Neuronal stem cell (in vitro differentiated cells): ENCODE measurements at regions not wholly inside any gene's neighbourhood (a gene's known extent, or its start where the extent isn't known, plus 50 kb on each side); places are given as distances from the start of the nearest gene placed in this dataset.
"Not testable (repeated sequence)": the region's sequence is repeated elsewhere in the genome, so short reads cannot be mapped to it uniquely, and the experiment has no call there.

Experiments used
- DNase-seq: peaks from one replicate; pipeline ENCODE4 v3.0.0-alpha.2; 2013; ENCODE audit warnings: low spot score
- H2AFZ ChIP-seq: one replicate; pipeline ENCODE4 v1.6.1; 2013; ENCODE audit warnings: mild to moderate bottlenecking, low read length, inconsistent platforms
- H2AK5ac ChIP-seq: 2 replicates; pipeline ENCODE4 v1.6.1; 2013; ENCODE audit warnings: low read depth, mild to moderate bottlenecking, inconsistent platforms, low read length, moderate library complexity, mixed read lengths
- H2BK120ac ChIP-seq: 2 replicates; pipeline ENCODE4 v1.6.1; 2013; ENCODE audit warnings: low read depth, mild to moderate bottlenecking, inconsistent platforms, low read length, moderate library complexity, mixed read lengths
- H2BK12ac ChIP-seq: one replicate; pipeline ENCODE4 v1.6.1; 2013; ENCODE audit warnings: low read length, inconsistent platforms
- H2BK15ac ChIP-seq: 2 replicates; pipeline ENCODE4 v1.6.1; 2013; ENCODE audit warnings: mild to moderate bottlenecking, low read length, inconsistent platforms, mixed read lengths
- H2BK5ac ChIP-seq: one replicate; pipeline ENCODE4 v1.6.1; 2013; ENCODE audit warnings: inconsistent platforms, mild to moderate bottlenecking, low read length, moderate library complexity
- H3K14ac ChIP-seq: one replicate; pipeline ENCODE4 v1.6.1; 2013; ENCODE audit warnings: low read length, inconsistent platforms
- H3K18ac ChIP-seq: 2 replicates; pipeline ENCODE4 v1.6.1; 2013; ENCODE audit warnings: low read length, inconsistent platforms
- H3K23ac ChIP-seq: 2 replicates; pipeline ENCODE4 v1.6.1; 2013; ENCODE audit warnings: low read depth, mild to moderate bottlenecking, mixed read lengths, low read length, inconsistent platforms; ENCODE audit not compliant: poor library complexity
- H3K27ac ChIP-seq: replicated peaks from 3 replicates; pipeline ENCODE4 v1.5.1; 2013; ENCODE audit warnings: low read length, inconsistent platforms
- H3K27me3 ChIP-seq, 3 experiments: 2 replicates each; pipeline ENCODE4 v1.6.1; 2013; ENCODE audit warnings: low read length in 3 of 3, mild to moderate bottlenecking in 2 of 3, inconsistent platforms in 1 of 3, low read depth in 1 of 3, mixed read lengths in 1 of 3, moderate library complexity in 1 of 3; ENCODE audit not compliant: control insufficient read depth in 3 of 3, insufficient read depth in 3 of 3
- H3K36me3 ChIP-seq, 2 donors: replicated peaks in 1 of 2; 2 replicates each; pipeline ENCODE4 v1.6.1; 2013; ENCODE audit warnings: low read length in 2 of 2; ENCODE audit not compliant: control insufficient read depth in 2 of 2, insufficient read depth in 2 of 2
- H3K4ac ChIP-seq: 2 replicates; pipeline ENCODE4 v1.6.1; 2013; ENCODE audit warnings: inconsistent platforms, mild to moderate bottlenecking, low read length, moderate library complexity
- H3K4me1 ChIP-seq, 2 donors: 1 replicate in 1 of 2; 2 replicates in 1 of 2; pipeline ENCODE4 v1.6.1; 2013; ENCODE audit warnings: low read length in 2 of 2, low read depth in 1 of 2; ENCODE audit not compliant: control insufficient read depth in 2 of 2, insufficient read depth in 1 of 2
- H3K4me2 ChIP-seq: one replicate; pipeline ENCODE4 v1.6.1; 2013; ENCODE audit warnings: mild to moderate bottlenecking, low read length, inconsistent platforms; ENCODE audit not compliant: insufficient read depth, poor library complexity, severe bottlenecking
- H3K4me3 ChIP-seq, 2 donors: 2 replicates each; pipeline ENCODE4 v1.5.1; 2013; ENCODE audit warnings: low read length in 2 of 2, mild to moderate bottlenecking in 2 of 2, inconsistent platforms in 1 of 2, moderate library complexity in 1 of 2
- H3K79me1 ChIP-seq: one replicate; pipeline ENCODE4 v1.6.1; 2013; ENCODE audit warnings: low read depth, mild to moderate bottlenecking, inconsistent platforms, low read length, moderate library complexity
- H3K9ac ChIP-seq: one replicate; pipeline ENCODE4 v1.6.1; 2013; ENCODE audit warnings: mild to moderate bottlenecking, low read depth, low read length, inconsistent platforms; ENCODE audit not compliant: poor library complexity
- H3K9me3 ChIP-seq, 2 donors: replicated peaks in 1 of 2; 2 replicates each; pipeline versions ENCODE3 to v1.6.1; 2013; ENCODE audit warnings: low read length in 2 of 2, mild to moderate bottlenecking in 2 of 2, inconsistent platforms in 1 of 2, low read depth in 1 of 2, mixed read lengths in 1 of 2, moderate library complexity in 1 of 2; ENCODE audit not compliant: control insufficient read depth in 2 of 2, insufficient read depth in 1 of 2
- H4K8ac ChIP-seq: one replicate; pipeline ENCODE4 v1.6.1; 2013; ENCODE audit warnings: low read depth, mild to moderate bottlenecking, inconsistent platforms, low read length, moderate library complexity
- H4K91ac ChIP-seq: one replicate; pipeline ENCODE4 v1.6.1; 2013; ENCODE audit warnings: low read length, low read depth, mild to moderate bottlenecking, inconsistent platforms; ENCODE audit not compliant: poor library complexity
- WGBS, 2 donors: extraction: QIAGEN DNeasy Blood & Tissue Kit; methylation state at CpG; one replicate each; pipeline ENCODE4 v1.1.7; 2013; ENCODE audit warnings: missing lambda C conversion rate in 2 of 2, mixed read lengths in 1 of 2; ENCODE audit not compliant: insufficient read length in 2 of 2, insufficient replicate concordance in 1 of 2; ENCODE audit errors: extremely low coverage in 2 of 2; 5-methylcytosine and 5-hydroxymethylcytosine counted together

DNA sequence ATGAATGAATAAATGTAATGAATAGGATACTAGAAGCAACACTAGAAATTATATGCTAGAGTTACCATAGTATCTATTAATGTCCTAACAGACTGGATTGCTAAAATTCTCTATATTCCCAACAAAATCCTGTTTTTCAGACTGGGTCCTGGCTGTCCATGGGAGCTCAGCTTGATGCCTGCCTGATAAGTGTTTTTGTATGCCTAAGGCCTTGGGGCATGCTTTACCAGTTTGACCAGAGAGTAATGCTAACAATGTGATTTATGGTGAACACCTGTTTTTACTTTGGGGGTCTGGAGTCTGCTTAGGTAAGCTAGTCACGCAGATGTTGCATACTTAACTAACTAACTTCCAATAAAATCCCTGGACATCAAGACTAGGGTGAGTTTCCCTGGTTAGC, 318.8 kb upstream of the DEPDC1 start:
- no peak for DNase-seq
- no peak overlapping the region for H2AFZ ChIP-seq
- no peak overlapping the region for H3K18ac ChIP-seq
- no peaks in the 10 kb centered on the region for H3K36me3 ChIP-seq
- no peak overlapping the region for H3K27ac ChIP-seq
- no peak overlapping the region for H4K8ac ChIP-seq
- H3K9me3 ChIP-seq: no peaks in the 10 kb centered on the region
- no peak overlapping the region for H4K91ac ChIP-seq
- WGBS, 2 donors: no CpG with 5 or more reads among the region's 1 CpG
- H3K4ac ChIP-seq: no peak overlapping the region
- H2AK5ac ChIP-seq: no peak overlapping the region
- peaks cover 0 to 2% of the 10 kb centered on the region in 2 donors for H3K4me1 ChIP-seq
- no peaks in the 10 kb centered on the region for H3K79me1 ChIP-seq
- H2BK120ac ChIP-seq: no peak overlapping the region
- no peaks in the 10 kb centered on the region for H3K27me3 ChIP-seq
- H3K4me2 ChIP-seq: no peak overlapping the region
- H3K4me3 ChIP-seq: no peak overlapping the region
- no peak overlapping the region for H2BK5ac ChIP-seq
- H3K9ac ChIP-seq: no peak overlapping the region
- H2BK15ac ChIP-seq: no peak overlapping the region
- no peak overlapping the region for H3K14ac ChIP-seq
- no peak overlapping the region for H2BK12ac ChIP-seq
- no peak overlapping the region for H3K23ac ChIP-seq

DNA sequence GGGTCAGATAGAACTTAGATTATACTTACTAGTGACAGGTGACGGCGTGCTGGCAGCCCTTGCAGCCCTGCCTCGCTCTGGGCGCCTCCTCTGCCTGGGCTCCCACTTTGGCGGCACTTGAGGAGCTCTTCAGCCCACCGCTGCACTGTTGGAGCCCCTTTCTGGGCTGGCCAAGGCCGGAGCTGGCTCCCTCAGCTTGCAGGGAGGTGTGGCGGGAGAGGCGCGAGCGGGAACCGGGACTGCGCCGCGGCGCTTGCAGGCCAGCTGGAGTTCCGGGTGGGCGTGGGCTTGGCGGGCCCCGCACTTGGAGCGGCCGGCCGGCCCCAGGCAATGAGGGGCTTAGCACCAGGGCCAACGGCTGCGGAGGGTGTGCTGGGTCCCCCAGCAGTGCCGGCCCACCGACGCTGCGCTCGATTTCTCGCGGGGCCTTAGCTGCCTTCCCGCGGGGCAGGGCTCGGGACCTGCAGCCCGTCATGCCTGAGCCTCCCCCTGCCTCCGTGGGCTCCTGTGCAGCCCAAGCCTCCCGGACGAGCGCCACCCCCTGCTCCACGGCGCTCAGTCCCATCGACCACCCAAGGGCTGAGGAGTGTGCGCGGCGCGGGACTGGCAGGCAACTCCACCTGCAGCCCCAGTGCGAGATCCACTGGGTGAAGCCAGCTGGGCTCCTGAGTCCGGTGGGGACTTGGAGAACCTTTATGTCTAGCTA, 320.8 kb upstream of the DEPDC1 start:
- not testable (repeated sequence) for H2BK120ac ChIP-seq, H3K4me3 ChIP-seq, H3K18ac ChIP-seq, H3K36me3 ChIP-seq, H3K14ac ChIP-seq, H3K9ac ChIP-seq, H3K9me3 ChIP-seq, H3K4ac ChIP-seq, H3K23ac ChIP-seq, H4K8ac ChIP-seq, H3K4me2 ChIP-seq, H2AK5ac ChIP-seq, H3K4me1 ChIP-seq, H3K79me1 ChIP-seq, H2BK15ac ChIP-seq, H4K91ac ChIP-seq, DNase-seq, H2AFZ ChIP-seq, H2BK5ac ChIP-seq, H3K27me3 ChIP-seq, H3K27ac ChIP-seq
- peak overlapping the region; percentile 54 for H2BK12ac ChIP-seq
- WGBS, 2 donors: no CpG with 5 or more reads among the region's 49 CpGs

DNA sequence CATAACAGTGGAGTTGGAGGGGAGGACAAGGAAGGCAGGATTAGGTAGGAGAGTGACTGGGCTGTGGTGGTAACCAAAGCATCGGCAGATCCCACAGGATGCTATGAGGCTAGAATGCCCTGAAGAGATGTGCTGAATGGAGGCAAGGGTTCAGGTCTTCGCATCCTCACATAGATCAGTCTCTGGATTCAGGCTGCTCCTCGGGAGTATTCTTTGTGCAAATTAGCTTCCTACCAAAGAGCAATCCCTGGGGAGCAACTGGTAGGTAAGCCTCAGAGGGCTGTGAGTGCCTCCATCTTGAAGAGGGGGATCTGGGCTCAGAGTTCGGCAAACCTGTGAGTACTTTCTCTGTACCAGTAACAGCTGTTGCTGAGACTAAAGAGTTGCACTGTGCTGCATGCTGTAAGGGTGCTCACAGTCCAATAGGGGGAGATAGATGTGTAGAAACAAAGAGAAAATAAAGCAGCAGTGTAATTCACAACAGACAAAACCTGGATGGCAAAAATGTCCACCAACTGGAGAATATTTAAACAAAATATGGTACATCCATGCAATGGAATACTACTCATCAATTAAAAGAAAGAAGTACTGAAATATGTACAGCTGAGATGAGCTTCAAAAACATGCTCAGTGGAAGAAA, 322.4 kb upstream of the DEPDC1 start:
- H2BK5ac ChIP-seq: no peak overlapping the region
- no peaks in the 10 kb centered on the region for H3K27me3 ChIP-seq
- no peak for DNase-seq
- no peak overlapping the region for H3K18ac ChIP-seq
- no peak overlapping the region for H2AK5ac ChIP-seq
- no CpG with 5 or more reads among the region's 4 CpGs for WGBS, 2 donors
- H2BK15ac ChIP-seq: no peak overlapping the region
- peaks cover 0 to 2% of the 10 kb centered on the region in 2 donors for H3K4me1 ChIP-seq
- H2BK12ac ChIP-seq: no peak overlapping the region
- no peak overlapping the region for H3K23ac ChIP-seq
- no peaks in the 10 kb centered on the region for H3K36me3 ChIP-seq
- no peak overlapping the region for H4K91ac ChIP-seq
- no peak overlapping the region for H3K27ac ChIP-seq
- no peak overlapping the region for H3K4me3 ChIP-seq
- no peak overlapping the region for H2BK120ac ChIP-seq
- no peak overlapping the region for H3K9ac ChIP-seq
- H3K14ac ChIP-seq: no peak overlapping the region
- no peak overlapping the region for H3K4ac ChIP-seq
- no peaks in the 10 kb centered on the region for H3K79me1 ChIP-seq
- H3K4me2 ChIP-seq: no peak overlapping the region
- H4K8ac ChIP-seq: no peak overlapping the region
- peaks cover 0 to 3% of the 10 kb centered on the region in 2 donors for H3K9me3 ChIP-seq
- H2AFZ ChIP-seq: peak overlapping the region; percentile 58

DNA sequence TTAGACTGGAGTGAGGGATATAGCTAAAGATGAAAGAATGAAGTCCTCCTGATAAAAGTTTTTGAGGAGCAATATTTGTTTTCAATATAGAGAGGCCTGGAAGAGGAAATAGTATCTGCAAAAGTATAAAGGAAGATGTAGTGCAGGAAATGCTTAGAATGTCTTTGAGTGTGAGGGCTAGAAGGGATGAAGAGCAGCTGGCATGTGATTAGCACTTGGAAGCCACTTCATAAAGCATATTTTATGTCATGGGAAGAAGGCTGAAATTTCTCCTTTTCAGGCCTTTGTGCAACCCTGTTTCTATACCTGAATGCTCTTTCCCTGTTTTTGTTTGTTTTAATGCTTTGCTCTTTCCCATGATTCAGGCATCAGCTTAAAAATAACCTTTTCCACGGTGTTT, 323.3 kb upstream of the DEPDC1 start:
- no peak overlapping the region for H3K23ac ChIP-seq
- H3K79me1 ChIP-seq: no peaks in the 10 kb centered on the region
- H2BK15ac ChIP-seq: no peak overlapping the region
- no peak overlapping the region for H4K8ac ChIP-seq
- no peak overlapping the region for H2AFZ ChIP-seq
- no peak overlapping the region for H2BK120ac ChIP-seq
- H3K4me2 ChIP-seq: no peak overlapping the region
- H2BK12ac ChIP-seq: no peak overlapping the region
- H3K18ac ChIP-seq: no peak overlapping the region
- H2AK5ac ChIP-seq: no peak overlapping the region
- H3K27me3 ChIP-seq: no peaks in the 10 kb centered on the region
- H3K9ac ChIP-seq: no peak overlapping the region
- H3K14ac ChIP-seq: no peak overlapping the region
- H3K9me3 ChIP-seq: peaks cover 0 to 3% of the 10 kb centered on the region in 2 donors
- no peak overlapping the region for H3K4ac ChIP-seq
- H4K91ac ChIP-seq: no peak overlapping the region
- no peaks in the 10 kb centered on the region for H3K36me3 ChIP-seq
- WGBS, 2 donors: no CpG with 5 or more reads among the region's 1 CpG
- DNase-seq: no peak
- no peak overlapping the region for H2BK5ac ChIP-seq
- no peak overlapping the region for H3K27ac ChIP-seq
- no peak overlapping the region for H3K4me3 ChIP-seq
- peaks cover 0 to 2% of the 10 kb centered on the region in 2 donors for H3K4me1 ChIP-seq
